Colonic mucosa (tissue), 4 donors: ENCODE measurements at regions not wholly inside any gene's neighbourhood (a gene's known extent, or its start where the extent isn't known, plus 50 kb on each side); places are given as distances from the start of the nearest gene placed in this dataset.
"Not testable (repeated sequence)": the region's sequence is repeated elsewhere in the genome, so short reads cannot be mapped to it uniquely, and the experiment has no call there.

Experiments
- DNase-seq: peaks from one replicate; pipeline ENCODE4 v3.0.0-alpha.2; 2020
- H3K27ac ChIP-seq: fragments of 200-600 bp; one replicate; pipeline ENCODE4 v1.8.0; 2021
- H3K27me3 ChIP-seq: fragments of 200-600 bp; one replicate; pipeline ENCODE4 v1.8.0; 2021
- H3K36me3 ChIP-seq: fragments of 200-600 bp; one replicate; pipeline ENCODE4 v1.8.0; 2021
- H3K4me1 ChIP-seq: fragments of 200-600 bp; one replicate; pipeline ENCODE4 v1.8.0; 2021; ENCODE audit warnings: mild to moderate bottlenecking
- H3K4me3 ChIP-seq: fragments of 200-600 bp; one replicate; pipeline ENCODE4 v1.8.0; 2021
- H3K9ac ChIP-seq, 2 donors: one replicate each; pipeline ENCODE4 v1.7.0; 2013; ENCODE audit warnings: control low read depth in 2 of 2, low read depth in 2 of 2, low read length in 2 of 2
- H3K9me3 ChIP-seq: fragments of 200-600 bp; one replicate; pipeline ENCODE4 v1.8.0; 2021
- intact Hi-C: fragments of 100-400 bp; cut with DNase I; formaldehyde crosslinking; loops from one replicate; pipeline ENCODE4 v1.14.1; 2022
- TF ChIP-seq, protein P1 (sequence below): fragments of 200-600 bp; IDR thresholded peaks from one replicate; pipeline ENCODE4 v1.8.0; 2022; ENCODE audit warnings: antibody characterized with exemption, mild to moderate bottlenecking
- donor health status: healthy.
- donor health status: DM: no; HTN: no; CAD: no.
- donor health status: DM: no; HTN: no; CAD: no.

DNA sequence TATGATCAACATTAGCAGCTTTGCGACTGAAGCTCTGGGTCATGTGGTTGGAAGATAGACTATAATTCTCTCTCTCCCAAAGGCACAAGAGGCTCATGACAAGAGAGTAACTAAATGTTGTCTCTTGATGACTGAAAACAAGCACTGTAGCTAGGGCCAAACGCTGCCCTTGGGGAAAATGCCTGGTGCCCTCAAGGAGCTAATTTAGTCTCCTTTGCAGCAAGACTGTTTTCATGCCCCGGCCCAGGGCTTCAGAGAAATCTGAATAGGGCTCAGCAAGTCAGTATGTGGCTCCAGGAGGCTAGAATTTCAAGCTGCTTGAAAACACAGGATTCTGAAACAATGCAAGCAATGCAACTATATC lies 411.9 kb downstream of the GPAT3 start:
- intact Hi-C loops, result no loop called here

GRCh38 chr4:83947125-83947829 lies 411.4 kb downstream of the GPAT3 start:
- Histone ChIP-seq H3K9me3 (no peaks in the 10 kb centered on the region), H3K4me3 (no peak overlapping the region), H3K27ac (no peak overlapping the region), H3K9ac (no peak overlapping the region), H3K4me1 (no peaks in the 10 kb centered on the region), H3K27me3 (no peaks in the 10 kb centered on the region), H3K36me3 (no peaks in the 10 kb centered on the region)
- TF ChIP-seq, protein P1, sequence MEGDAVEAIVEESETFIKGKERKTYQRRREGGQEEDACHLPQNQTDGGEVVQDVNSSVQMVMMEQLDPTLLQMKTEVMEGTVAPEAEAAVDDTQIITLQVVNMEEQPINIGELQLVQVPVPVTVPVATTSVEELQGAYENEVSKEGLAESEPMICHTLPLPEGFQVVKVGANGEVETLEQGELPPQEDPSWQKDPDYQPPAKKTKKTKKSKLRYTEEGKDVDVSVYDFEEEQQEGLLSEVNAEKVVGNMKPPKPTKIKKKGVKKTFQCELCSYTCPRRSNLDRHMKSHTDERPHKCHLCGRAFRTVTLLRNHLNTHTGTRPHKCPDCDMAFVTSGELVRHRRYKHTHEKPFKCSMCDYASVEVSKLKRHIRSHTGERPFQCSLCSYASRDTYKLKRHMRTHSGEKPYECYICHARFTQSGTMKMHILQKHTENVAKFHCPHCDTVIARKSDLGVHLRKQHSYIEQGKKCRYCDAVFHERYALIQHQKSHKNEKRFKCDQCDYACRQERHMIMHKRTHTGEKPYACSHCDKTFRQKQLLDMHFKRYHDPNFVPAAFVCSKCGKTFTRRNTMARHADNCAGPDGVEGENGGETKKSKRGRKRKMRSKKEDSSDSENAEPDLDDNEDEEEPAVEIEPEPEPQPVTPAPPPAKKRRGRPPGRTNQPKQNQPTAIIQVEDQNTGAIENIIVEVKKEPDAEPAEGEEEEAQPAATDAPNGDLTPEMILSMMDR, result no peak
- intact Hi-C loops, result no loop called here
- no peak for DNase-seq

More for the DNA sequence above, 411.9 kb downstream of the GPAT3 start:
- Histone ChIP-seq H3K27ac (no peak overlapping the region), H3K9ac (no peak overlapping the region), H3K9me3 (no peaks in the 10 kb centered on the region), H3K4me1 (no peaks in the 10 kb centered on the region), H3K4me3 (no peak overlapping the region), H3K27me3 (no peaks in the 10 kb centered on the region), H3K36me3 (no peaks in the 10 kb centered on the region)
- no peak for DNase-seq
- TF ChIP-seq, protein P1, result no peak

DNA sequence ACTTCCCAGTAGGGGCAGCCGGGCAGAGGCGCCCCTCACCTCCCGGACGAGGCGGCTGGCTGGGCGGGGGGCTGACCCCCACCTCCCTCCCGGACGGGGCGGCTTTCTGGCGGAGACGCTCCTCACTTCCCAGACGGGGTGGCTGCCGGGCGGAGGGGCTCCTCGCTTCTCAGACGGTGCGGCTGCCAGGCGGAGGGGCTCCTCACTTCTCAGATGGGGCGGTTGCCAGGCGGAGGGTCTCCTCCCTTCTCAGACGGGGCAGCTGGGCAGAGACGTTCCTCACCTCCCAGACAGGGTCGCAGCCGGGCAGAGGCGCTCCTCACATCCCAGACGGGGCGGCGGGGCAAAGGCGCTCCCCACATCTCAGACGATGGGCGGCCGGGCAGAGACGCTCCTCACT lies 407.8 kb downstream of the GPAT3 start:
- H3K27ac ChIP-seq, intact Hi-C loops, H3K27me3 ChIP-seq, H3K9ac ChIP-seq, H3K9me3 ChIP-seq, DNase-seq, H3K4me3 ChIP-seq, H3K4me1 ChIP-seq, H3K36me3 ChIP-seq: not testable (repeated sequence)

DNA sequence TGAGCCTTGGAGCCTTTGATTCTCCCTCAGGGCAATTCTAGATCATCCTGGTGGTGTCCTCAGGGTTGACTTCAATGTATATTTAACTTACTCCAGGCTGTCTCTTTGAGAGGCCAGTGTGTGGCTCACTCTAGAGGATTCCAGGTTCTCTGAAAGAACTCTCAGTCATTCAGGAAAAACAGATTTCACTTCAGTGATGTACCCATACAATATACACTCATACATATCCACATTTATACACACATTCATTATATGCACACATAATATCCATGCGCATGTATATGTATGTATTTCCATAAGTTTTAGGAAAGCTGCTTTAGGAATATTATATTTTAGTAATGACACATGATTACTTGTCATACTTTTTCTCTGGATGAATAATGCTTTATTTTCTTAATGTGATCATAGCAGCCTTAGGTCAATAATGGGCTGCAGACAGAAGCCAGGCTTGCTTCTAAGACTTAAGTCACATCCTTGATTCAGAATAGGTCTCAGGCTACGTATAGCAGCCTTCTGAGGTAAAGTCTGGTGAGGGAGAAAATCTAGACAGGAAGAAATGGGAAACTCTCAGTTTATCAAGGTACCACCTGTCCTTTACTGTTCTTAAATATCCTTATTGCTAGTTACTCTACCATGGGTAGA lies 397.0 kb downstream of the GPAT3 start:
- no peak overlapping the region for H3K27ac ChIP-seq
- H3K4me1 ChIP-seq, result no peaks in the 10 kb centered on the region
- TF ChIP-seq, protein P1, result no peak
- no peak overlapping the region for H3K9ac ChIP-seq
- H3K4me3 ChIP-seq, result no peak overlapping the region
- no peaks in the 10 kb centered on the region for H3K9me3 ChIP-seq
- no peaks in the 10 kb centered on the region for H3K36me3 ChIP-seq
- H3K27me3 ChIP-seq, result no peaks in the 10 kb centered on the region
- intact Hi-C loops, result no loop called here
- no peak for DNase-seq

GRCh38 chr4:83931659-83932438 lies 395.9 kb downstream of the GPAT3 start:
- H3K9ac ChIP-seq, result no peak overlapping the region
- no peaks in the 10 kb centered on the region for H3K4me1 ChIP-seq
- TF ChIP-seq, protein P1, result no peak
- no peak for DNase-seq
- no peaks in the 10 kb centered on the region for H3K9me3 ChIP-seq
- intact Hi-C loops, result no loop called here
- no peaks in the 10 kb centered on the region for H3K27me3 ChIP-seq
- H3K4me3 ChIP-seq, result no peak overlapping the region
- H3K36me3 ChIP-seq, result no peaks in the 10 kb centered on the region
- no peak overlapping the region for H3K27ac ChIP-seq
